CD14-positive monocyte (primary cell): ENCODE measurements at regions not wholly inside any gene's neighbourhood (a gene's known extent, or its start where the extent isn't known, plus 50 kb on each side); places are given as distances from the start of the nearest gene placed in this dataset.

Experiments
- DNase-seq, 3 donors: peaks; one replicate each; pipeline ENCODE4 v3.0.0-alpha.2; 2011 to 2022
- H2AFZ ChIP-seq: 2 replicates; pipeline ENCODE4 v1.6.0; 2012; ENCODE audit warnings: mild to moderate bottlenecking, low read depth, low read length, inconsistent platforms; ENCODE audit not compliant: insufficient read depth, poor library complexity, severe bottlenecking
- H3K27ac ChIP-seq, 2 donors: 1 replicate in 1 of 2; 2 replicates in 1 of 2; pipeline ENCODE4 v1.5.1; 2012 to 2013; ENCODE audit warnings: low read length in 2 of 2, control low read depth in 1 of 2, inconsistent platforms in 1 of 2, low read depth in 1 of 2, mild to moderate bottlenecking in 1 of 2
- H3K27me3 ChIP-seq, 2 donors: one replicate each; pipeline versions ENCODE4 v1.6.0 to v1.6.1; 2011 to 2013; ENCODE audit warnings: low read length in 2 of 2; ENCODE audit not compliant: control insufficient read depth in 2 of 2, insufficient read depth in 2 of 2
- H3K36me3 ChIP-seq, 2 donors: replicated peaks in 1 of 2; 1 replicate in 1 of 2; 2 replicates in 1 of 2; pipeline versions ENCODE4 v1.5.1 to v1.6.1; 2012 to 2013; ENCODE audit warnings: low read length in 2 of 2, control low read depth in 1 of 2, inconsistent platforms in 1 of 2, mild to moderate bottlenecking in 1 of 2; ENCODE audit not compliant: insufficient read depth in 2 of 2, control insufficient read depth in 1 of 2
- H3K4me1 ChIP-seq, 2 donors: 1 replicate in 1 of 2; 2 replicates in 1 of 2; pipeline versions ENCODE4 v1.5.1 to v1.6.1; 2012 to 2013; ENCODE audit warnings: low read length in 2 of 2, control low read depth in 1 of 2, inconsistent platforms in 1 of 2, mild to moderate bottlenecking in 1 of 2, moderate library complexity in 1 of 2; ENCODE audit not compliant: insufficient read depth in 2 of 2, control insufficient read depth in 1 of 2
- H3K4me2 ChIP-seq: replicated peaks from 2 replicates; pipeline ENCODE3; 2012; ENCODE audit warnings: low read length, moderate library complexity, mild to moderate bottlenecking; ENCODE audit not compliant: poor library complexity, severe bottlenecking; ENCODE audit errors: extremely low read depth
- H3K4me3 ChIP-seq, 3 experiments: fragments of 200-600 bp in 1 of 3; sonication (generic) in 1 of 3; replicated peaks in 1 of 3; 1 replicate in 2 of 3; 2 replicates in 1 of 3; pipeline ENCODE4 v1.5.1; 2011 to 2013; ENCODE audit warnings: low read length in 3 of 3, mild to moderate bottlenecking in 3 of 3, control low read depth in 2 of 3, low read depth in 2 of 3, inconsistent platforms in 1 of 3, moderate library complexity in 1 of 3
- H3K79me2 ChIP-seq: 2 replicates; pipeline ENCODE4 v1.6.0; 2012; ENCODE audit warnings: mild to moderate bottlenecking, control low read depth, inconsistent platforms, low read length, moderate library complexity; ENCODE audit not compliant: insufficient read depth
- H3K9ac ChIP-seq: 2 replicates; pipeline ENCODE4 v1.6.0; 2017; ENCODE audit warnings: low read length, mild to moderate bottlenecking; ENCODE audit not compliant: insufficient read depth, poor library complexity, severe bottlenecking
- H3K9me3 ChIP-seq, 2 donors: replicated peaks in 1 of 2; 1 replicate in 1 of 2; 2 replicates in 1 of 2; pipeline versions ENCODE4 v1.5.1 to v1.6.1; 2012 to 2013; ENCODE audit warnings: low read length in 2 of 2, control low read depth in 1 of 2; ENCODE audit not compliant: control insufficient read depth in 1 of 2, insufficient read depth in 1 of 2
- H4K20me1 ChIP-seq: 2 replicates; pipeline ENCODE4 v1.6.0; 2012; ENCODE audit warnings: mild to moderate bottlenecking, low read length, control low read depth, moderate library complexity; ENCODE audit not compliant: insufficient read depth
- H3K27ac Mint-ChIP-seq, 7 donors: one replicate each; pipeline ENCODE4 v1.8.0; 2020; ENCODE audit warnings: mild to moderate bottlenecking in 7 of 7, mixed read lengths in 7 of 7, moderate library complexity in 6 of 7, inconsistent platforms in 2 of 7
- H3K27me3 Mint-ChIP-seq, 3 donors: one replicate each; pipeline ENCODE4 v1.8.0; 2021 to 2022; ENCODE audit warnings: low read depth in 3 of 3, mild to moderate bottlenecking in 3 of 3, mixed read lengths in 3 of 3, moderate library complexity in 3 of 3, inconsistent platforms in 1 of 3
- H3K36me3 Mint-ChIP-seq, 2 donors: one replicate each; pipeline ENCODE4 v1.8.0; 2020; ENCODE audit warnings: mixed read lengths in 2 of 2, inconsistent platforms in 1 of 2, mild to moderate bottlenecking in 1 of 2
- H3K4me1 Mint-ChIP-seq: one replicate; pipeline ENCODE4 v1.8.0; 2020; ENCODE audit warnings: mild to moderate bottlenecking, mixed read lengths
- H3K4me3 Mint-ChIP-seq, 2 donors: one replicate each; pipeline ENCODE4 v1.8.0; 2020; ENCODE audit warnings: mild to moderate bottlenecking in 2 of 2, mixed read lengths in 2 of 2, moderate library complexity in 1 of 2
- H3K9me3 Mint-ChIP-seq, 7 donors: one replicate each; pipeline ENCODE4 v1.8.0; 2020 to 2022; ENCODE audit warnings: mixed read lengths in 7 of 7, mild to moderate bottlenecking in 6 of 7, moderate library complexity in 6 of 7, inconsistent platforms in 2 of 7
- WGBS: methylation state at CpG from one replicate; pipeline ENCODE4 v1.1.5; 2013; ENCODE audit warnings: missing lambda C conversion rate; ENCODE audit not compliant: insufficient coverage; 5-methylcytosine and 5-hydroxymethylcytosine counted together
- intact Hi-C, 2 donors: fragments of 100-400 bp; cut with micrococcal nuclease; formaldehyde crosslinking; loops; one replicate each; pipeline versions ENCODE4 v1.15.0 to v1.15.1; 2023
- TF ChIP-seq, protein P1 (sequence below): fragments of 200-600 bp; IDR thresholded peaks from one replicate; pipeline ENCODE4 v1.8.0; 2022; ENCODE audit warnings: antibody characterized with exemption, mild to moderate bottlenecking

DNA sequence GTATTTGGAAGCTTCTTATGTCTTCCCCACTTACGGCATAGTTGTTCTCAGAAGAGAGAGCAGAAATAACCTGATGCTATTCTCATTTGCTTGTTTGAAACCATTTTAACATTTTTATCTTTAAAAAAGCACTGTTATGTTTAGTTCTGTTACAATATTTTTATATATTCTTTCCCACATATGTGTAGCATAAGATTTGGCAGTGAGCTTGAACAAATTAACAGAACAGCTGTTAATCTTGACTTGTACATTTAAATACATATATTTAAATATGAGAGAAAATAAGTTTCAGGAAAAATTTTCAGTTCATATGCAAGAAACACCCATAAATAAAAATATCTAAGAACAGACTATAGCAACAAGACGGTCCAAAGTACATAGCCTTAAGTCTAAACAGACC lies 431.7 kb upstream of the IRAK1BP1 start:
- Histone ChIP-seq H2AFZ (no peak overlapping the region), H3K4me2 (no peak overlapping the region), H3K4me3 (no peak overlapping the region), H3K27ac (no peak overlapping the region), H3K27me3 (no peaks in the 10 kb centered on the region), H4K20me1 (no peaks in the 10 kb centered on the region), H3K79me2 (no peaks in the 10 kb centered on the region), H3K9ac (no peak overlapping the region), H3K9me3 (no peaks in the 10 kb centered on the region), H3K36me3 (no peaks in the 10 kb centered on the region), H3K4me1 (no peaks in the 10 kb centered on the region)
- Mint-ChIP-seq H3K36me3 (no peaks in the 10 kb centered on the region), H3K4me3 (no peak overlapping the region), H3K9me3 (peaks cover 0 to 5% (median 0%) of the 10 kb centered on the region in 7 donors), H3K4me1 (no peaks in the 10 kb centered on the region), H3K27me3 (no peaks in the 10 kb centered on the region), H3K27ac (no peak overlapping the region)
- no peak for DNase-seq
- 87% methylated on average over 1 of the region's 2 CpGs for whole genome bisulfite sequencing
- intact Hi-C loops, result no loop called here
- TF ChIP-seq, protein P1, sequence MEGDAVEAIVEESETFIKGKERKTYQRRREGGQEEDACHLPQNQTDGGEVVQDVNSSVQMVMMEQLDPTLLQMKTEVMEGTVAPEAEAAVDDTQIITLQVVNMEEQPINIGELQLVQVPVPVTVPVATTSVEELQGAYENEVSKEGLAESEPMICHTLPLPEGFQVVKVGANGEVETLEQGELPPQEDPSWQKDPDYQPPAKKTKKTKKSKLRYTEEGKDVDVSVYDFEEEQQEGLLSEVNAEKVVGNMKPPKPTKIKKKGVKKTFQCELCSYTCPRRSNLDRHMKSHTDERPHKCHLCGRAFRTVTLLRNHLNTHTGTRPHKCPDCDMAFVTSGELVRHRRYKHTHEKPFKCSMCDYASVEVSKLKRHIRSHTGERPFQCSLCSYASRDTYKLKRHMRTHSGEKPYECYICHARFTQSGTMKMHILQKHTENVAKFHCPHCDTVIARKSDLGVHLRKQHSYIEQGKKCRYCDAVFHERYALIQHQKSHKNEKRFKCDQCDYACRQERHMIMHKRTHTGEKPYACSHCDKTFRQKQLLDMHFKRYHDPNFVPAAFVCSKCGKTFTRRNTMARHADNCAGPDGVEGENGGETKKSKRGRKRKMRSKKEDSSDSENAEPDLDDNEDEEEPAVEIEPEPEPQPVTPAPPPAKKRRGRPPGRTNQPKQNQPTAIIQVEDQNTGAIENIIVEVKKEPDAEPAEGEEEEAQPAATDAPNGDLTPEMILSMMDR, result no peak

DNA sequence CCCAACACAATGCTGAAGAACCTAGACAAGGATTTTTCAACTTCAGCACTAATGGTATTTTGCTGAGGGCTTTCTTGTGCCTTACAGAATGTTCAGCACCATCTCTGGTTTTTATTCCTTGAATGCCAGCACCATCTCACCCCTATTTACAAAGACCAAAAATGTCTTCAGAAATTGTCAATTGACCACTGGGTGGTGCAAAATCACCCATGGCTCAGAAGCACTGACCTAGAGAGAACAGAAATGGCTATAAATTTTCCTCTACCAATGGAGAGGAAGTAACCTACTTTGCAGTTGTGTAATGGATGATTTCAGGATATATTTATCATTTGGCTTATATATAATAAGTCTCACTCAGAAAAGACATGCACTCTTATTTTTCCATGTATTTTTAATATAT lies 431.0 kb upstream of the IRAK1BP1 start:
- no peak for DNase-seq
- H3K27me3 Mint-ChIP-seq, result no peaks in the 10 kb centered on the region
- Histone ChIP-seq H4K20me1 (no peaks in the 10 kb centered on the region), H2AFZ (no peak overlapping the region), H3K4me1 (no peaks in the 10 kb centered on the region), H3K36me3 (no peaks in the 10 kb centered on the region), H3K9ac (no peak overlapping the region), H3K4me3 (no peak overlapping the region), H3K4me2 (no peak overlapping the region), H3K79me2 (no peaks in the 10 kb centered on the region), H3K27me3 (no peaks in the 10 kb centered on the region), H3K9me3 (no peaks in the 10 kb centered on the region), H3K27ac (no peak overlapping the region)
- H3K4me1 Mint-ChIP-seq, result no peaks in the 10 kb centered on the region
- intact Hi-C loops, result no loop called here
- no peak overlapping the region for H3K4me3 Mint-ChIP-seq
- peaks cover 0 to 4% (median 0%) of the 10 kb centered on the region in 7 donors for H3K9me3 Mint-ChIP-seq
- no peak overlapping the region for H3K27ac Mint-ChIP-seq
- TF ChIP-seq, protein P1, result no peak
- H3K36me3 Mint-ChIP-seq, result no peaks in the 10 kb centered on the region
